ENCODE measurements at regions not wholly inside any gene's neighbourhood (a gene's known extent, or its start where the extent isn't known, plus 50 kb on each side); places are given as distances from the start of the nearest gene placed in this dataset.

DNA sequence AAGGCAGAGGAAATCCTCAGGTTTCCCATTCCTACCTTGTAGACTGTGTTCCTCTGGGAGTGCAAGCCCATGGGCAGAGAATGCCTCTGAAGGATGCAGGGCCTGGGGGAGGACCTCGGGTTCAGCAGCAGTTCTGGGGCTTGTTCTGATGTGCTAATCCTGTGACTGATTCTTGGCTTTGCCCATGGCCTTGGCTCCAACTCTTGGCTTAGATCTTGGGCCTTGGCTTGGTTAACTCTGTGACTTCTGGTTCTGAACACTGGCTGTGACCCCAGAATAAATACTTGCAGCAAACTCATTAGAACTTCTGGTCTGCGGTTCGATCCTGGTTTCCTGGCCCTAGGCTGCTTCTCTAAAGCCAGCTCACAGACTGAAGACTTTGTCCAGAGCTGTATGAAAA lies 366.9 kb upstream of the ZEB2 start:
- H3K36me3 ChIP-seq (ENCODE audit: insufficient read depth) = no peaks in the 10 kb centered on the region
- H3K27me3 ChIP-seq (ENCODE audit: insufficient read depth) = no peaks in the 10 kb centered on the region
- no peaks in the 10 kb centered on the region for H3F3A ChIP-seq (replicated peaks; ENCODE audit: low read depth)
- Mint-ChIP-seq H3K36me3 (ENCODE audit: low read depth) (peaks cover 5% of the 10 kb centered on the region; the same call in 2 of the 3 replicates), H3K4me3 (no peak overlapping the region), H3K27me3 (ENCODE audit: insufficient read depth, low read depth, poor library complexity) (peaks cover 1% of the 10 kb centered on the region), H3K4me1 (peaks cover 4% of the 10 kb centered on the region; the same call in 2 of the 3 replicates), H3K27ac (no peak overlapping the region), H3K9me3 (0 out of 3 replicates have a peak, but pooled peaks cover 2% of the 10 kb centered on the region)
- H3K4me3 ChIP-seq = no peak overlapping the region
- H3K79me2 ChIP-seq (replicated peaks; ENCODE audit: insufficient read depth) = no peaks in the 10 kb centered on the region
- H3K9me2 ChIP-seq (ENCODE audit: insufficient read depth) = 0 out of 2 replicates have a peak, but pooled peaks cover 1% of the 10 kb centered on the region
- TF ChIP-seq ZNF331 (CRISPR knock-in tag; IDR thresholded peaks at IDR 0.05; ENCODE audit: low read depth) = no peak
- TF ChIP-seq, protein P1, sequence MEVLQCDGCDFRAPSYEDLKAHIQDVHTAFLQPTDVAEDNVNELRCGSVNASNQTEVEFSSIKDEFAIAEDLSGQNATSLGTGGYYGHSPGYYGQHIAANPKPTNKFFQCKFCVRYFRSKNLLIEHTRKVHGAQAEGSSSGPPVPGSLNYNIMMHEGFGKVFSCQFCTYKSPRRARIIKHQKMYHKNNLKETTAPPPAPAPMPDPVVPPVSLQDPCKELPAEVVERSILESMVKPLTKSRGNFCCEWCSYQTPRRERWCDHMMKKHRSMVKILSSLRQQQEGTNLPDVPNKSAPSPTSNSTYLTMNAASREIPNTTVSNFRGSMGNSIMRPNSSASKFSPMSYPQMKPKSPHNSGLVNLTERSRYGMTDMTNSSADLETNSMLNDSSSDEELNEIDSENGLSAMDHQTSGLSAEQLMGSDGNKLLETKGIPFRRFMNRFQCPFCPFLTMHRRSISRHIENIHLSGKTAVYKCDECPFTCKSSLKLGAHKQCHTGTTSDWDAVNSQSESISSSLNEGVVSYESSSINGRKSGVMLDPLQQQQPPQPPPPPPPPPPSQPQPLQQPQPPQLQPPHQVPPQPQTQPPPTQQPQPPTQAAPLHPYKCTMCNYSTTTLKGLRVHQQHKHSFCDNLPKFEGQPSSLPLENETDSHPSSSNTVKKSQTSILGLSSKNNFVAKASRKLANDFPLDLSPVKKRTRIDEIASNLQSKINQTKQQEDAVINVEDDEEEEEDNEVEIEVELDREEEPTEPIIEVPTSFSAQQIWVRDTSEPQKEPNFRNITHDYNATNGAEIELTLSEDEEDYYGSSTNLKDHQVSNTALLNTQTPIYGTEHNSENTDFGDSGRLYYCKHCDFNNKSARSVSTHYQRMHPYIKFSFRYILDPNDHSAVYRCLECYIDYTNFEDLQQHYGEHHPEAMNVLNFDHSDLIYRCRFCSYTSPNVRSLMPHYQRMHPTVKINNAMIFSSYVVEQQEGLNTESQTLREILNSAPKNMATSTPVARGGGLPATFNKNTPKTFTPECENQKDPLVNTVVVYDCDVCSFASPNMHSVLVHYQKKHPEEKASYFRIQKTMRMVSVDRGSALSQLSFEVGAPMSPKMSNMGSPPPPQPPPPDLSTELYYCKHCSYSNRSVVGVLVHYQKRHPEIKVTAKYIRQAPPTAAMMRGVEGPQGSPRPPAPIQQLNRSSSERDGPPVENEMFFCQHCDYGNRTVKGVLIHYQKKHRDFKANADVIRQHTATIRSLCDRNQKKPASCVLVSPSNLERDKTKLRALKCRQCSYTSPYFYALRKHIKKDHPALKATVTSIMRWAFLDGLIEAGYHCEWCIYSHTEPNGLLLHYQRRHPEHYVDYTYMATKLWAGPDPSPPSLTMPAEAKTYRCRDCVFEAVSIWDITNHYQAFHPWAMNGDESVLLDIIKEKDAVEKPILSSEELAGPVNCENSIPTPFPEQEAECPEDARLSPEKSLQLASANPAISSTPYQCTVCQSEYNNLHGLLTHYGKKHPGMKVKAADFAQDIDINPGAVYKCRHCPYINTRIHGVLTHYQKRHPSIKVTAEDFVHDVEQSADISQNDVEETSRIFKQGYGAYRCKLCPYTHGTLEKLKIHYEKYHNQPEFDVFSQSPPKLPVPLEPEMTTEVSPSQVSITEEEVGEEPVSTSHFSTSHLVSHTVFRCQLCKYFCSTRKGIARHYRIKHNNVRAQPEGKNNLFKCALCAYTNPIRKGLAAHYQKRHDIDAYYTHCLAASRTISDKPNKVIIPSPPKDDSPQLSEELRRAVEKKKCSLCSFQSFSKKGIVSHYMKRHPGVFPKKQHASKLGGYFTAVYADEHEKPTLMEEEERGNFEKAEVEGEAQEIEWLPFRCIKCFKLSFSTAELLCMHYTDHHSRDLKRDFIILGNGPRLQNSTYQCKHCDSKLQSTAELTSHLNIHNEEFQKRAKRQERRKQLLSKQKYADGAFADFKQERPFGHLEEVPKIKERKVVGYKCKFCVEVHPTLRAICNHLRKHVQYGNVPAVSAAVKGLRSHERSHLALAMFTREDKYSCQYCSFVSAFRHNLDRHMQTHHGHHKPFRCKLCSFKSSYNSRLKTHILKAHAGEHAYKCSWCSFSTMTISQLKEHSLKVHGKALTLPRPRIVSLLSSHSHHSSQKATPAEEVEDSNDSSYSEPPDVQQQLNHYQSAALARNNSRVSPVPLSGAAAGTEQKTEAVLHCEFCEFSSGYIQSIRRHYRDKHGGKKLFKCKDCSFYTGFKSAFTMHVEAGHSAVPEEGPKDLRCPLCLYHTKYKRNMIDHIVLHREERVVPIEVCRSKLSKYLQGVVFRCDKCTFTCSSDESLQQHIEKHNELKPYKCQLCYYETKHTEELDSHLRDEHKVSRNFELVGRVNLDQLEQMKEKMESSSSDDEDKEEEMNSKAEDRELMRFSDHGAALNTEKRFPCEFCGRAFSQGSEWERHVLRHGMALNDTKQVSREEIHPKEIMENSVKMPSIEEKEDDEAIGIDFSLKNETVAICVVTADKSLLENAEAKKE (CRISPR knock-in tag; IDR thresholded peaks at IDR 0.05) = no peak
- no peak for TF ChIP-seq CREB1 (CRISPR knock-in tag; IDR thresholded peaks at IDR 0.05; ENCODE audit: low read depth)
- no peak for TF ChIP-seq STAT1 (IDR thresholded peaks at IDR 0.05; ENCODE audit: unreplicated experiment)
- TF ChIP-seq JUNB (IDR thresholded peaks at IDR 0.05; ENCODE audit: unreplicated experiment) = no peak
- TF ChIP-seq ZNF114 (CRISPR knock-in tag; IDR thresholded peaks at IDR 0.05) = no peak
- TF ChIP-seq, protein P2, sequence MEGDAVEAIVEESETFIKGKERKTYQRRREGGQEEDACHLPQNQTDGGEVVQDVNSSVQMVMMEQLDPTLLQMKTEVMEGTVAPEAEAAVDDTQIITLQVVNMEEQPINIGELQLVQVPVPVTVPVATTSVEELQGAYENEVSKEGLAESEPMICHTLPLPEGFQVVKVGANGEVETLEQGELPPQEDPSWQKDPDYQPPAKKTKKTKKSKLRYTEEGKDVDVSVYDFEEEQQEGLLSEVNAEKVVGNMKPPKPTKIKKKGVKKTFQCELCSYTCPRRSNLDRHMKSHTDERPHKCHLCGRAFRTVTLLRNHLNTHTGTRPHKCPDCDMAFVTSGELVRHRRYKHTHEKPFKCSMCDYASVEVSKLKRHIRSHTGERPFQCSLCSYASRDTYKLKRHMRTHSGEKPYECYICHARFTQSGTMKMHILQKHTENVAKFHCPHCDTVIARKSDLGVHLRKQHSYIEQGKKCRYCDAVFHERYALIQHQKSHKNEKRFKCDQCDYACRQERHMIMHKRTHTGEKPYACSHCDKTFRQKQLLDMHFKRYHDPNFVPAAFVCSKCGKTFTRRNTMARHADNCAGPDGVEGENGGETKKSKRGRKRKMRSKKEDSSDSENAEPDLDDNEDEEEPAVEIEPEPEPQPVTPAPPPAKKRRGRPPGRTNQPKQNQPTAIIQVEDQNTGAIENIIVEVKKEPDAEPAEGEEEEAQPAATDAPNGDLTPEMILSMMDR (conservative IDR thresholded peaks at IDR 0.05; ENCODE audit: low read depth in 2 of 2) = no peak
- TF ChIP-seq, protein P3, sequence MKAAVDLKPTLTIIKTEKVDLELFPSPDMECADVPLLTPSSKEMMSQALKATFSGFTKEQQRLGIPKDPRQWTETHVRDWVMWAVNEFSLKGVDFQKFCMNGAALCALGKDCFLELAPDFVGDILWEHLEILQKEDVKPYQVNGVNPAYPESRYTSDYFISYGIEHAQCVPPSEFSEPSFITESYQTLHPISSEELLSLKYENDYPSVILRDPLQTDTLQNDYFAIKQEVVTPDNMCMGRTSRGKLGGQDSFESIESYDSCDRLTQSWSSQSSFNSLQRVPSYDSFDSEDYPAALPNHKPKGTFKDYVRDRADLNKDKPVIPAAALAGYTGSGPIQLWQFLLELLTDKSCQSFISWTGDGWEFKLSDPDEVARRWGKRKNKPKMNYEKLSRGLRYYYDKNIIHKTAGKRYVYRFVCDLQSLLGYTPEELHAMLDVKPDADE (IDR thresholded peaks at IDR 0.05) = no peak
- TF ChIP-seq, protein P4, sequence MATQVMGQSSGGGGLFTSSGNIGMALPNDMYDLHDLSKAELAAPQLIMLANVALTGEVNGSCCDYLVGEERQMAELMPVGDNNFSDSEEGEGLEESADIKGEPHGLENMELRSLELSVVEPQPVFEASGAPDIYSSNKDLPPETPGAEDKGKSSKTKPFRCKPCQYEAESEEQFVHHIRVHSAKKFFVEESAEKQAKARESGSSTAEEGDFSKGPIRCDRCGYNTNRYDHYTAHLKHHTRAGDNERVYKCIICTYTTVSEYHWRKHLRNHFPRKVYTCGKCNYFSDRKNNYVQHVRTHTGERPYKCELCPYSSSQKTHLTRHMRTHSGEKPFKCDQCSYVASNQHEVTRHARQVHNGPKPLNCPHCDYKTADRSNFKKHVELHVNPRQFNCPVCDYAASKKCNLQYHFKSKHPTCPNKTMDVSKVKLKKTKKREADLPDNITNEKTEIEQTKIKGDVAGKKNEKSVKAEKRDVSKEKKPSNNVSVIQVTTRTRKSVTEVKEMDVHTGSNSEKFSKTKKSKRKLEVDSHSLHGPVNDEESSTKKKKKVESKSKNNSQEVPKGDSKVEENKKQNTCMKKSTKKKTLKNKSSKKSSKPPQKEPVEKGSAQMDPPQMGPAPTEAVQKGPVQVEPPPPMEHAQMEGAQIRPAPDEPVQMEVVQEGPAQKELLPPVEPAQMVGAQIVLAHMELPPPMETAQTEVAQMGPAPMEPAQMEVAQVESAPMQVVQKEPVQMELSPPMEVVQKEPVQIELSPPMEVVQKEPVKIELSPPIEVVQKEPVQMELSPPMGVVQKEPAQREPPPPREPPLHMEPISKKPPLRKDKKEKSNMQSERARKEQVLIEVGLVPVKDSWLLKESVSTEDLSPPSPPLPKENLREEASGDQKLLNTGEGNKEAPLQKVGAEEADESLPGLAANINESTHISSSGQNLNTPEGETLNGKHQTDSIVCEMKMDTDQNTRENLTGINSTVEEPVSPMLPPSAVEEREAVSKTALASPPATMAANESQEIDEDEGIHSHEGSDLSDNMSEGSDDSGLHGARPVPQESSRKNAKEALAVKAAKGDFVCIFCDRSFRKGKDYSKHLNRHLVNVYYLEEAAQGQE (IDR thresholded peaks at IDR 0.05; ENCODE audit: unreplicated experiment) = no peak
- no peak for TF ChIP-seq NANOG (IDR thresholded peaks at IDR 0.05; ENCODE audit: borderline replicate concordance)
- no peak for TF ChIP-seq POLR2AphosphoS5 (IDR thresholded peaks at IDR 0.05; ENCODE audit: low read depth)
- no peak for TF ChIP-seq EZH2phosphoT487 (IDR thresholded peaks at IDR 0.05; ENCODE audit: unreplicated experiment)
- TF ChIP-seq EZH2 (IDR thresholded peaks at IDR 0.05; ENCODE audit: low read depth, unreplicated experiment) = no peak
- H4K20me1 ChIP-seq (replicated peaks; ENCODE audit: insufficient read depth) = no peaks in the 10 kb centered on the region
- no peak overlapping the region for H2AFZ ChIP-seq
- H3K4me1 ChIP-seq (ENCODE audit: insufficient read depth) = no peaks in the 10 kb centered on the region
- no peak overlapping the region for H3K4me2 ChIP-seq
- DNase-seq (ENCODE audit: low spot score) (no peak), ATAC-seq (no peak)
- no peak overlapping the region for H3K27ac ChIP-seq (ENCODE audit: low read depth)

Measured in GM23338 (cell line).